Stimulated activated CD8-positive, alpha-beta memory T cell treated with anti-CD3 and anti-CD28 coated beads, Interleukin-2, amount 100 ng/mL, for 48 hours (primary cell): ENCODE measurements at regions not wholly inside any gene's neighbourhood (a gene's known extent, or its start where the extent isn't known, plus 50 kb on each side); places are given as distances from the start of the nearest gene placed in this dataset.

ENCODE experiments used
- DNase-seq, 2 donors: peaks; one replicate each; pipeline ENCODE4 v3.0.0-alpha.2; 2020; ENCODE audit warnings: low read depth in 2 of 2

- no peak for DNase-seq
These were observed 137.9 kb upstream of the MAP9 start for GRCh38 chr4:155514628-155515027.

GRCh38 chr4:155512817-155513216 is 136.1 kb upstream of the MAP9 start:
- no peak for DNase-seq

- no peak for DNase-seq
These were observed 135.3 kb upstream of the MAP9 start for GRCh38 chr4:155512046-155512445.

DNA sequence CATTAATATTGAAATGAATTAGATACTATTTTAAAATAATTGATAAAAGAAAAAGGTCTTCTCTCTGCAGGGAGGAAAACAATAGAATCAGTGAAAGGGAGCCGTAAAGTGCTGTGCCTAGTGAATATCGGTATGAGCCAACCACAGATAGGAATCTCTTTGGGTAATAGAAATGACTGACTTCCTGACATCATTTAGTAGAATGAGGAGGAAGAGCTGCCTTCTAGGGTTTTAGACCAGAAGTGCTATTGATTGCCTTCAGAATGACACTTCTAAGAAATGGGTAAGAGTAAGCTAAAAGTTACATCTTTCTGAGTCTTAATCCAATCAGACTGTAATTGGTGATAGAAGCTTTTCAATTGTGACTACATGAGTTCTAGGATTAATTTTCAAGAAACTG is 134.0 kb upstream of the MAP9 start:
- DNase-seq: no peak

DNA sequence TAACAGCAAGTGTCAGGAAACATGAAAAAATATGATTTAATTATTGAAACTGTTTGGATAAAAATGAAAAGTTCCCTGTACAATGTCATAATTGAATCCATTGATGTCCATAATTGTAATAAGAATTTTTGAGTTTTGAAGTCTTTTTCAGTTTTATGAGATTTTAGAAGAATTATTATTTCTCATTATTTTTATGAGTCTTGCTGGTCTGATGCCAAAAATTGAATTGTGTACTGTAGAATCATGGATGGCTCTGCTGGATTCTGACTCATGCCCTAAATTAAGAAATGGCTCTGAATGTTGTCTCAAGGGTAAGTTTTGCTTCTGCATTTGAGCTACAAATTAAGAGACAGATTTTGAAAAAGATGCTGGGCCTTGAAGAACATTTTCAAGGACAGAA is 132.8 kb upstream of the MAP9 start:
- no peak for DNase-seq

- no peak for DNase-seq
These were observed 130.0 kb upstream of the MAP9 start for GRCh38 chr4:155506745-155507144.

- no peak for DNase-seq
These were observed 128.6 kb upstream of the MAP9 start for GRCh38 chr4:155505321-155505720.

- no peak for DNase-seq
These were observed 120.5 kb upstream of the MAP9 start for GRCh38 chr4:155497306-155497705.

- DNase-seq: no peak
These were observed 119.5 kb upstream of the MAP9 start for GRCh38 chr4:155496294-155496626.

GRCh38 chr4:155495572-155496293 is 119.0 kb upstream of the MAP9 start:
- no peak for DNase-seq

DNA sequence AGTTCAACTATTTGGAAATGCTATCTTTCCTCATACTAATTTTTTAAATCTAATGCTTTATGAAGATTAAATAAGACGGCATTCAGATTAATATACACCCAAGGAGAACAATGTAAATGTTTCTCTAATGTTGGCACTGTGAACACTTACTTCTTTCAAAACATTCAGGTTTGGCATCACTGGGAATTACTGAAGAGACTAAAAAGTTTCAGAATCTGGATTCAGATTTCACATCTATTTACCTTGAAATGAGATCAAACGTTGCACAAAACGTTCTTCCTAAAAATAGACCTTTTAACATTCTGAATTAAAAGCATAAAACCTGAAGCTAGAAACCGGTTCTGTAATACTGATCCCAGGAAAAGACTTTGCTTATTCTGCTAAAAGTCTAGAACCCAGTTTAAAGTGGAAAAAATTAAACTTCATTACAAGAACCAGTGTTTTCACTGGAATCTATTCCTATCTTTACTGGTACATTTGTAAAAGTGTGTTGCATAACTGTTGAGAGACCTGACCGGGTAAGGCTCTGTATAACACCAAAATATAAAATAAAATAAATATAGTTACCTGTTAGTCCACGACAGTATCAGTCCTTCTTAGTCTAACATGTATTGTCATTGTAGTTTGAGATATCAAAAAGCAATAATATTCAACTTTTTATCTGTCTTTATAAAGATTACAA is 117.4 kb upstream of the MAP9 start:
- no peak for DNase-seq

DNA sequence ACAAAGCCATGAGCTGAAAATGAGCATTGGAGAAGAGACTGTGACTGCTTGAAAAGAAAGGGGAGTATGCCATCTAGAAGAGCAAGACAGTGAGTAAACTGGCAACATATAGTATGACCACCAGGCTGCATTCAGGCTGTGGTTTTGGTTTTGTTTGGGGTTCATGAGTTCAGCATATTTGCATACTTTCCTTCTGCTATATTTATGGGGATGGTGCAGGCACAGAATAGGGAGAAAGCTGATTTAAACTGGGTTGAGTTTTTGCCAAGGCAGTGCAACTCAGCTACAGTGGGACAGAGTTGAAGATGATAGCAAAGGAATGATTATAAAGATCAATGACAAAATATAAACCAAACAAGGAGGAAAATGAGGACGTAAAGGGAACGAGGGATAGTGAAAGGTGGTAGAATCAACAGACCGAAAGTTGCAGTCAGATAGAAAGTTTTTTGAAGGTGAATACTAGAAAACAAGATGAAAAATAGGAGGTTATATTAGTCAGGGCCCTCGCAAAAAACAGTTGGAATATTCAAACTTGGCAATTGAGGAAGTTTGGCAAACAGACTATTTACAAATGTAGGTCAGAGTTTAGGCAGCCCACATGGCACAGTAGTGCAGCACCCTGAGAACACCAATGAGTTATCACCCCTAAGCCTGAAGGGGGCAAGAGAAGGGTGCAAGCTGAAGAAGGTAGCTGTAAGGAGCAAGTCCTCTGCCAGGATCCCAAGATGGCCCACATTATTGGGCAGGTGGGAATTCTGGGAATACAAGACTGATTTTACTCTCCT is 114.8 kb upstream of the MAP9 start:
- no peak for DNase-seq

DNA sequence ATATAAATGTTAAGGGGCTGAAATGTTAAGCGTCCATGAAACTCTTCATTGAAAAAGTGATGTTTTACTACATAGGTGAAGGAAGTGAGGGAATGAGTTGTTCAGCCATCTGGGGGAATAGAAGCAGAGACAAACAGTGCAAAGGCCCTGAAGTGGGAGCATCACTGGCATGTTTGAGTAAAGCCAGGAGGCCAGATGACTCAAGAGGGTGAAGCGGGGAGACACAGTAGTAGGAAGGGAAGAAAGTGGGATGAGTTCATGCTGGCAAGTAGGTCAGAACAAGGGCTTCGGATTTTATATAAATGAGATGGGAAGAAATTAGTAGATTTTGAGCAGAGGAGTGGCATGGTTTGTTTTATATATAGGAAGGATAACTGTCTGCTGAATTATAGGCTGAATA is 112.5 kb upstream of the MAP9 start:
- no peak for DNase-seq

- DNase-seq: no peak
These were observed 111.9 kb upstream of the MAP9 start for GRCh38 chr4:155488691-155489090.

- DNase-seq: no peak
These were observed 110.4 kb upstream of the MAP9 start for GRCh38 chr4:155487210-155487609.

- no peak for DNase-seq
These were observed 104.4 kb upstream of the MAP9 start for GRCh38 chr4:155481150-155481549.

- no peak for DNase-seq
These were observed 103.1 kb upstream of the MAP9 start for GRCh38 chr4:155479835-155480234.

DNA sequence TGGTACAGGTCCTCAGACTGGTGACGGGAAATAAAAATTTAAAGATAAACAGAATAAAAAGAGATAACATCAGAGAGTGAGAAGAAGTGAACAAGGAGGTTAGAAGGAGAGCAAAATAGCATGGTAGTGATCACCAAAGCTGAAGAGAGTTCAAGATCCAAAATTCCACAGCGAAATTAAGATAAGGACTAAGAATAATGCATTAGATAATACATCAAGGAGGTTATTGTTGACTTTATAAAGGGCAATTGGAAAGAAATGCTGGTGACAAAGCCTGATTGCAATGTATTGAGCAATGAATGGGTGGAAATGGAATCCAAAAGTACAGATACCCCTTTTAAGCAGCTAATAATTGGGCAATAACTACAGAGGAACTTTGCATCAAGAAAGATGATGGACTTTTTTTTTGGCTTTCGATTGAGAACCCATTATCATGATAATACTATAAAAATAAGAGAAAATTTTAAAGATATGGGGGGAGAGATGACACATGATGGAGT is 101.6 kb upstream of the MAP9 start:
- no peak for DNase-seq

DNA sequence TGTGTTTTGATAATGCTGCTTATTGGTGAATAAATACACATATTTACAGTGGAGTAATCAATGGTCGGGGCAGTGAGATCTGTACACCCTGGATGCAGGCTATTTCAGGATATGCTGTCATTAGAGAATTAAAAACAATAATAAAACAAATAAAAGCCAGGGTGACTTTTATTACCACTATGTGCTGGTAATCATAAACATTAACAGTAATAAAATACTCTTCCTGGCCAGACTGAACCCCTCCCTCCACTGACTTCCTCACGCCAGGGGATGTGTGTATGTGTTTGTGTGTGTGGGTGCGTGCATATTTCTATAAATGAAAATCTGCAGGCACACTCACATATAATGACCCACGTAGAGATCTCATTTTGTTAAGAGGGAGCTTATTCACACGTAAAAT is 98.0 kb upstream of the MAP9 start:
- no peak for DNase-seq

- DNase-seq: no peak
These were observed 96.8 kb upstream of the MAP9 start for GRCh38 chr4:155473420-155474095.

GRCh38 chr4:155468282-155468681 is 91.5 kb upstream of the MAP9 start:
- DNase-seq: no peak

DNA sequence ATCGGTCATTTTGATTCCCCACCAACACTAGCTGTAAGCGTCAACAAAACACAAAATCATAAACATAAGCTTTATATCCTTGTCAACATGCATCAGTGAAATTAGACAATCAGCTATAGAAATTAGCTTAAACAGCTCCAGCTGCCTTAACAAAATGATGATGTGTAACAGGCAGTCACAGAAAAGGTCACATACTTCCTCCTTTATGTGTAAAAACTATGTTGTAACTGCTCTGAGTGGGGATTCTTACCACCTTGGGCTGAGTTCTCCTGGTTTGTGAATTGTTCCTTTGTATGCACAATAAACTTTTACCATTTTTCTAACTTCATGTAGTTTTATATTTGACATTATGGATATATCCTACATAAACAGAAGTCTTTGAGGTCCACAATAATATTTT is 73.9 kb upstream of the MAP9 start:
- DNase-seq: no peak
